ENCODE measurements at regions not wholly inside any gene's neighbourhood (a gene's known extent, or its start where the extent isn't known, plus 50 kb on each side); places are given as distances from the start of the nearest gene placed in this dataset.

- Histone ChIP-seq H3K36me3 (no peaks in the 10 kb centered on the region), H3K27ac (no peak overlapping the region), H3K4me3 (no peak overlapping the region), H3K27me3 (no peaks in the 10 kb centered on the region), H3K4me1 (no peaks in the 10 kb centered on the region), H3K9me3 (no peaks in the 10 kb centered on the region)
- no peak for TF ChIP-seq EP300 (IDR thresholded peaks at IDR 0.05)
- TF ChIP-seq, protein P1, sequence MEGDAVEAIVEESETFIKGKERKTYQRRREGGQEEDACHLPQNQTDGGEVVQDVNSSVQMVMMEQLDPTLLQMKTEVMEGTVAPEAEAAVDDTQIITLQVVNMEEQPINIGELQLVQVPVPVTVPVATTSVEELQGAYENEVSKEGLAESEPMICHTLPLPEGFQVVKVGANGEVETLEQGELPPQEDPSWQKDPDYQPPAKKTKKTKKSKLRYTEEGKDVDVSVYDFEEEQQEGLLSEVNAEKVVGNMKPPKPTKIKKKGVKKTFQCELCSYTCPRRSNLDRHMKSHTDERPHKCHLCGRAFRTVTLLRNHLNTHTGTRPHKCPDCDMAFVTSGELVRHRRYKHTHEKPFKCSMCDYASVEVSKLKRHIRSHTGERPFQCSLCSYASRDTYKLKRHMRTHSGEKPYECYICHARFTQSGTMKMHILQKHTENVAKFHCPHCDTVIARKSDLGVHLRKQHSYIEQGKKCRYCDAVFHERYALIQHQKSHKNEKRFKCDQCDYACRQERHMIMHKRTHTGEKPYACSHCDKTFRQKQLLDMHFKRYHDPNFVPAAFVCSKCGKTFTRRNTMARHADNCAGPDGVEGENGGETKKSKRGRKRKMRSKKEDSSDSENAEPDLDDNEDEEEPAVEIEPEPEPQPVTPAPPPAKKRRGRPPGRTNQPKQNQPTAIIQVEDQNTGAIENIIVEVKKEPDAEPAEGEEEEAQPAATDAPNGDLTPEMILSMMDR (IDR thresholded peaks at IDR 0.05), result no peak
- TF ChIP-seq POLR2A (IDR thresholded peaks at IDR 0.05), result no peak
- WGBS, result 70% methylated on average over 2 of the region's 2 CpGs
- DNase-seq (ENCODE audit: low spot score in 2 of 2), result no peak
Observed at GRCh38 chr4:148998719-148999118, 556.5 kb upstream of the NR3C2 start.

GRCh38 chr4:148986951-148987350 lies 544.7 kb upstream of the NR3C2 start:
- 0% methylated on average over 1 of the region's 1 CpG for WGBS
- Histone ChIP-seq H3K4me3 (no peak overlapping the region), H3K4me1 (peaks cover 7% of the 10 kb centered on the region), H3K27ac (no peak overlapping the region), H3K27me3 (no peaks in the 10 kb centered on the region), H3K36me3 (no peaks in the 10 kb centered on the region), H3K9me3 (no peaks in the 10 kb centered on the region)
- no peak for DNase-seq (ENCODE audit: low spot score in 2 of 2)
- TF ChIP-seq EP300 (IDR thresholded peaks at IDR 0.05) (no peak), POLR2A (IDR thresholded peaks at IDR 0.05) (no peak), POLR2AphosphoS5 (IDR thresholded peaks at IDR 0.05) (no peak)
- TF ChIP-seq, protein P1 (IDR thresholded peaks at IDR 0.05), result no peak

DNA sequence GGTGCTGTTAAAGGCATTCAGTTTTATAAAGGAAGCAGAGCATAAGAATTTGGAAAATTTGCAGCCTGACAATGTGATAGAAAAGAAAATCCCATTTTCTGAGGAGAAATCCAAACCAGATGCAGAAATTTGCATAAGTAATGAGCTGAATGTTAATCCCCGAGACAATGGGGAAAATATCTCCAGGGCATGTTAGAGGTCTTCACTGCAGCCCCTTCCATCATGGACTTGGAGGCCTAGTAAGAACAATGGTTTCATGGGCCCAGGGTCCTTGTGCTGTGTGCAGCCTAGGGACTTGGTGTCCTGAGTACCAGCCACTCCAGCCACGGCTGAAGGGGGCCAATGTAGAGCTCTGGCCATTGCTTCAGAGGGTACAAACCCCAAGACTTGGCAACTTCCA lies 542.7 kb upstream of the NR3C2 start:
- Histone ChIP-seq H3K36me3 (no peaks in the 10 kb centered on the region), H3K4me3 (no peak overlapping the region), H3K4me1 (peaks cover 12% of the 10 kb centered on the region), H3K27ac (no peak overlapping the region), H3K27me3 (no peaks in the 10 kb centered on the region), H3K9me3 (no peaks in the 10 kb centered on the region)
- 83% methylated on average over 2 of the region's 2 CpGs for WGBS
- TF ChIP-seq, protein P1 (IDR thresholded peaks at IDR 0.05), result no peak
- no peak for TF ChIP-seq EP300 (IDR thresholded peaks at IDR 0.05)
- no peak for TF ChIP-seq POLR2A (IDR thresholded peaks at IDR 0.05)
- no peak for DNase-seq (ENCODE audit: low spot score in 2 of 2)

DNA sequence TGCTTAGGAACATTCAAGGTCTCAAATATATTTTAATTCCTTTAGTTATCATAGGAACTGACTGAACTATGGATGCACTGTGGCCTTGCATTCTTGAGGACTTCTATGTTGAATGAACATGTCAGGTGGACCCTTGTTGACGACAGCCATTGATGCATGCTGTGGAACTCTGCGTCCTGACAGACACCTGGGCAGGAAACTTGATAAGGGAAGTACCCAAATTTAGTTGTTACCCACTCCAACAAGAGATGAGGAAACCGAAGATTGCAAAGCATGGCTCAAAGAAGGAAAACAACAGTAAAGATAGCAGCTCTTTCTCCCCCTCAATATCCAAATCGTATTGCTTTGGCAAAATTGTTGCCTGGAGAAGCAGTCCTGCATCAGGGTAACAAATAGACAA lies 540.0 kb upstream of the NR3C2 start:
- Histone ChIP-seq H3K9me3 (no peaks in the 10 kb centered on the region), H3K27ac (no peak overlapping the region), H3K27me3 (no peaks in the 10 kb centered on the region), H3K4me3 (no peak overlapping the region), H3K36me3 (no peaks in the 10 kb centered on the region), H3K4me1 (peaks cover 8% of the 10 kb centered on the region)
- no peak for DNase-seq (ENCODE audit: low spot score in 2 of 2)
- TF ChIP-seq EP300 (IDR thresholded peaks at IDR 0.05) (no peak), POLR2AphosphoS5 (IDR thresholded peaks at IDR 0.05) (no peak), POLR2A (IDR thresholded peaks at IDR 0.05) (no peak)
- TF ChIP-seq, protein P1 (IDR thresholded peaks at IDR 0.05), result no peak
- 83% methylated on average over 4 of the region's 4 CpGs for WGBS

GRCh38 chr4:148980782-148981480 lies 538.7 kb upstream of the NR3C2 start:
- TF ChIP-seq, protein P1 (IDR thresholded peaks at IDR 0.05), result no peak
- TF ChIP-seq POLR2AphosphoS5 (IDR thresholded peaks at IDR 0.05) (no peak), POLR2A (IDR thresholded peaks at IDR 0.05) (no peak), EP300 (IDR thresholded peaks at IDR 0.05) (no peak)
- no peaks in the 10 kb centered on the region for H3K9me3 ChIP-seq
- peaks cover 5% of the 10 kb centered on the region for H3K4me1 ChIP-seq
- no peaks in the 10 kb centered on the region for H3K27me3 ChIP-seq
- no peaks in the 10 kb centered on the region for H3K36me3 ChIP-seq
- H3K27ac ChIP-seq, result no peak overlapping the region
- H3K4me3 ChIP-seq, result no peak overlapping the region
- DNase-seq (ENCODE audit: low spot score in 2 of 2), result no peak
